NCI-H187 treated with DMSO at 0.1 percent for 48 hours (cell line): ENCODE measurements at regions not wholly inside any gene's neighbourhood (a gene's known extent, or its start where the extent isn't known, plus 50 kb on each side); places are given as distances from the start of the nearest gene placed in this dataset.
"Not testable (repeated sequence)": the region's sequence is repeated elsewhere in the genome, so short reads cannot be mapped to it uniquely, and the experiment has no call there.

Source experiments
- DNase-seq: peaks from one replicate; lab custom pipeline; 2025; lab: John Stamatoyannopoulos, UW

- no peak for DNase-seq
These were observed 403.7 kb downstream of the STK39 start for GRCh38 chr2:167843657-167844056.

GRCh38 chr2:167843217-167843616 lies 404.2 kb downstream of the STK39 start:
- no peak for DNase-seq

DNA sequence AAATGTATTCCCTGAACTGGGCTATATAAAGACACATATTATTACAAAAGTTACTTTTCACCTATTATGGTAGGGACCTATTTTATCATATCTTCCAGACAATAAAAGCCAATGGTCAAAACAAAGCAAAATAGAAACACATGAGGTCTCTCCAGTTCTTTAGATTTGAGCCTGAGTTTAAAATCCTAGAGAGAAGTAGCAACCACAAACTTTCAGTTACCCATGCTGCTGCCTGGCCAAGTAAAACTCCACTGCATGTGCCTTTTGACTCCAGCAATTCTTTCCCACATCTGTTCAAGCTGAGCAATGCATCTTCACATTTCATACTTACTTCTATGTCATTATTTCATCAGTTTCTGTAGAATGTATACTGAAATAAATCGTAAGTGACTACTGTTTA lies 405.3 kb downstream of the STK39 start:
- no peak for DNase-seq

DNA sequence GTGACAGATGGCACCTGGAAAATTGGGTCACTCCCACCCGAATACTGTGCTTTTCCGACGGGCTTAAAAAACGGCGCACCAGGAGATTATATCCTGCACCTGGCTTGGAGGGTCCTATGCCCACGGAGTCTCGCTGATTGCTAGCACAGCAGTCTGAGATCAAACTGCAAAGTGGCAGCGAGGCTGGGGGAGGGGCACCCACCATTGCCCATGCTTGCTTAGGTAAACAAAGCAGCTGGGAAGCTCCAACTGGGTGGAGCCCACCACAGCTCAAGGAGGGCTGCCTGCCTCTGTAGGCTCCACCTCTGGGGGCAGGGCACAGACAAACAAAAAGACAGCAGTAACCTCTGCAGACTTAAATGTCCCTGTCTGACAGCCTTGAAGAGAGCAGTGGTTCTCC lies 412.1 kb downstream of the STK39 start:
- not testable (repeated sequence) for DNase-seq

- no peak for DNase-seq
These were observed 412.7 kb downstream of the STK39 start for GRCh38 chr2:167834707-167835106.

DNA sequence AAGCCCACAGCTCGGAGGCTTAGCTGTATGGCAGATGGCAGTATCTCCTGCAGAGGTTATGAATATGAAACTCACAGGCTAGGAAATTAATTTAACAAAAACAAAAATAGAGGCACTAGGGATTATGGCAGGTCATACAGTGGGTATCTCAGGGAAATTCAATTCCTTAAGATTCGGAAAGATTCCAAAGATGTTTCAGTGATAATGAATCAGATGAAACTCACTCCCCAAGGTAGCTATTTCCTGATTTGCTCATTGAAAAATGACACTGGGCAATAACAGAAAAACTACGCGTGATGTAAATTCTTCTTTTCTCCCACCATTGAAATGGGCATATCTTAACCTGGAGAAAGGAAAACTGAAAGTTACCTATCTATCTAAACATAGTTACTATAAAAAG lies 414.1 kb downstream of the STK39 start:
- no peak for DNase-seq

DNA sequence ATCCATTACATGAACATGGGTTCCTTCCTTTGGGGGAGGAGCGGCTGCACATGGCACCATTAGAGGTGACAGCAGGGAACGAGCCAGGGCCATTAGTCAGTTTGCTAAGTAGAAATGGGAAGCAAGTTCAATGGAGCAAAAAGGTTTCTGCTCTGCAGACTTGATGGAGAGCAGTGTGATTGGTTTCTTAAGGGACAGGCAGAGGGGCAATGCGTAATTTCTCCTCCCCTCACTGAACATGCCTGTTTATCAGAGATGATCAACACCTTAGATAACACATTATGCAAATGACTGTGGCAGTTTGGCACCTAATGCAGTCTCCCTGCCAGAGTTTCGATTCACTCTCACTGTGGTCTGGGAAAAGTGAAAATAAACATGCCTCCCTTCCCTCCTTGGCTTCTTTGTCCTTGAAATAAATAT lies 414.5 kb downstream of the STK39 start:
- no peak for DNase-seq

DNA sequence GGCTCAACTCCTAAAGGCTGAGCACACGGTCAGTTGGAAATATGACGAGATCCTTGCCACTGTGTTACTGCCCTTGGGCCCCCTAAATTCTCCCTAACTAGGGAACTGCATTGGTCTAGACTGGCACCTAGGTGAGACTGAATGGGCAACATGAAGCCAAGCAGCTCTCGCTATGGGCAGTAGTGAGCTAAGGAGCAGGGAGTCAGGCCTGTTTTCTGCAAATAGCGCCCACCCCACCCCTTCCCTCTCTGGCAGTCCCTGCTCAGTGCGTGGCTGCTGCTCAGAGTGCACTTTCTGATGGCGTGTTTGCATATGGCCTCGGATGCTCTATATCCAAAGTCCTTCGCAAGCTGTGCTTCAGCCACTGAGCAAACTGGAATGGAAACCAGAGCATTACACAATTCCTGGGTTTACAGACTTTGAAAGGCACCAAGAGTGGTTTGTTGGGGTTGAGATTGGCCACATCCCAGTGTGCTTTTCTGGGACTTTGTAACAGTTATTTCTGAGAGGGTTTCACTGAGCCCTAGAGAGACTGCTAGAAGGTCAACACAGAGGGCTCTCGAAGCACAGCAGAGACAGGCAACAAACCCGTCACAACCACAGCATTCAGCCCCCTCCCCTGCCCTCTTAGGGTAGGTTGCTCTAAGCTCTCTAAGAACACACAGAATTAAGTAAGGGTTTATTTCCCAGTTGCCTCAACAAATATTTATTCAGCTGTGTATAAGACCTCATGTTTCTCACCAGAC lies 419.9 kb downstream of the STK39 start:
- DNase-seq = no peak

GRCh38 chr2:167826906-167827305 lies 420.5 kb downstream of the STK39 start:
- no peak for DNase-seq

DNA sequence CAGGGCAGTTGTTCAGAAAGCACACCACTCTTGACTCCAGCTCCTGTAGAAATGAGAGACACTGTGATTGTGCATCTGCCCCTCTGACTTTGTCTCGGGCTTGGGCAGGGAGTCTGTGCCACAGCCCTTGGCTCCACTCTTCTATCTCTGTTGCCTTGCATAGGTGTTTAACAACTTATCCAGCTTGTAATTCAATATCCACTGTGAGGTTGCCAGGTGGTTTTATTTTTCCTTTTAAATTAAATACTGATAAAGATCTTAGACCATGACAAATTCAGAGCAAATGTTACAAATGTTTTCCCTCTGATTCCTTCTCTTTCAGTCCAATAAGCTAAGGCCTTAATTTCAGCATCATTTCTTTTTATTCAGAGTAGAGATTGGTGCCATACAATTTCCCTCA lies 421.7 kb downstream of the STK39 start:
- DNase-seq = no peak

- DNase-seq = no peak
These were observed 424.5 kb downstream of the STK39 start for GRCh38 chr2:167822690-167823465.

- no peak for DNase-seq
These were observed 426.9 kb downstream of the STK39 start for GRCh38 chr2:167820488-167820887.

- DNase-seq = no peak
These were observed 428.9 kb downstream of the STK39 start for GRCh38 chr2:167818521-167818920.

GRCh38 chr2:167817908-167818307 lies 429.5 kb downstream of the STK39 start:
- no peak for DNase-seq

DNA sequence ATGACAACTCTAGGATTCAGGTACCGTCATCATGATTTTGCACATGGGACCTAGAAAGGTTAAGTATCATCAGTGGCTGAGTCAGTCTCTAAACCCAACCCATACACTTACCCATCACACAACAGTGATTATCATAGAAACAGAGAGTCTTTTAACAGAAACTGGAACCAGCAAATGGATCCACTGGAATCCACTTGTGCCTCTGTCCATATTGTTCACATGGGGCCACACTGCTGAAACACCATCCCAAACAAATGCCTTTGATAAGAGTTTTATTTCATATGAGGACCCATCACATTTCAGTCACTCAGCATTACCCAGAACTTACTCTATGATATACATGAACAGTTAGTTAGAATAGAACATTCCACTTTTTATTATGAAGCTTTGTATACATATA lies 430.0 kb downstream of the STK39 start:
- no peak for DNase-seq

DNA sequence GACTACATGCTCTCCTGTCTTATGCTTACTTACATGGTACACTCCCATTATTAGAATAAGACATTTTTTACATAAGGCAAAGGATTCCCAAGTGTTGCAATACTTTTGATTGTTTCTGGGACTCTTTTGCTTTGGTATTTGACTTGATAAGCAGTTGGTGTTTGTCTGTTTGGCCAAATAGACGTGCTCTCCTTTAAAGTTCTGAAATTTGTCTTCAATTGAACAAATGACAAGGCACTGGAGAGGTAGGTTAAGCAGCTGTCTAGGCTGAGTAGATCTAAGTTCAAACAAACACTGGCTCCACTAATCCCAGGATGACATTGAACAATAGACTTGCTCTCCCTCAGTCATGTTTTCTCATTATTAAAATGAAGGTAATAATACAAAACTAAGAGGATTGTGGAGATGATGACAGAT lies 430.5 kb downstream of the STK39 start:
- no peak for DNase-seq

DNA sequence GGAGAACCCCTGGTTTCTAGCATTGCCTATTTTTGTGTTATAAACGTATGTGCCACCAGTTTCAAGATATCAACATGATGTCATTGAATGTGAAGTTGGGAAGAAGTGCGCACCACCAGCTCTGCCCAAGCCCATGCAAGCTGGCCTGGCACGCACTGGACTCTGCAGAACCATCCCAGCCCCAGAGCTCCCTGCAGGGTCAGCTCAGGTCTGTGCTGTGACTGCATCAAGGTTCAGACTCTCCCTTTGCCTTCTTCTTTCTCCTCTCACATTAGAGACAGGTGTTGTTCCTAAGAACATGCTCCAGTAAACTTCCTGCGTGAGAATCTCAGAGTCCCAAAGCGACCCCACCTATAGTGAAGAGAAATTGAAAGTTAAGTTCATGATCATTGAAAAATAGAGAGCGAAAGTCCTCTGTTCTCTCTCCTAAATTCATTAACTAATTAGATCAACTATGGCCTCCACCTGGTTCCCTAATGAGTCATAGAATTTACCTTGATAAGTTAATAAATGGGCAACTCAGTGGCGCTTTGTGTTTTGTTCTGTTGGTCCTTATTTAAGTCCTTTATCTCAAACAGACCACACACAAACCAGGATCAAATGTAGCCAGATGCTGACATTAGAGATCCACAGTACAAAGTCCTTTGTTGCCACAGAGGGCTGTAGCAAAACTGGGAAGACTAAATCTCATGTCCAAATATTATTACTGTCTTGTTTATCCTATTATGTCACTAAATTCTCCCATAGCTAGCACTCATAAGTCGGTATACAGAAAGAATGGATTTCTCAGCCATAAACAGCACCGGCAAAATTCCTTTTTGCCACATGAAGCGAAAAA lies 432.3 kb downstream of the STK39 start:
- no peak for DNase-seq

GRCh38 chr2:167814482-167814880 lies 432.9 kb downstream of the STK39 start:
- not testable (repeated sequence) for DNase-seq

DNA sequence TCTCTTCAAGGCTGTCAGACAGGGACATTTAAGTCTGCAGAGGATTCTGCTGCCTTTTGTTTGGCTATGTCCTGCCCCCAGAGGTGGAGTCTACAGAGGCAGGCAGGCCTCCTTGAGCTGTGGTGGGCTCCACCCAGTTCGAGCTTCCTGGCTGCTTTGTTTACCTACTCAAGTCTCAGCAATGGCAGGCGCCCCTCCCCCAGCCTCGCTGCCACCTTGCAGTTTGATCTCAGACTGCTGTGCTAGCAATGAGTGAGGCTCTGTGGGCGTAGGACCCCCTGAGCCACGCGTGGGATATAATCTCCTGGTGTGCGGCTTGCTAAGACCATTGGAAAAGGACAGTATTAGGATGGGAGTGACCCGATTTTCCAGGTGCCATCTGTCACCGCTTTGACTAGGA lies 437.6 kb downstream of the STK39 start:
- not testable (repeated sequence) for DNase-seq

GRCh38 chr2:167803449-167803988 lies 443.9 kb downstream of the STK39 start:
- no peak for DNase-seq

GRCh38 chr2:167794554-167795255 lies 452.7 kb downstream of the STK39 start:
- DNase-seq = no peak

GRCh38 chr2:167793725-167794124 lies 453.7 kb downstream of the STK39 start:
- DNase-seq = no peak
